ENCODE measurements at regions not wholly inside any gene's neighbourhood (a gene's known extent, or its start where the extent isn't known, plus 50 kb on each side); places are given as distances from the start of the nearest gene placed in this dataset.

- TF ChIP-seq RAD21 (conservative IDR thresholded peaks at IDR 0.05 in 1 of 2, IDR thresholded peaks at IDR 0.05 in 1 of 2), result no peak
- TF ChIP-seq RARB (CRISPR knock-in tag; IDR thresholded peaks at IDR 0.05), result no peak
- TF ChIP-seq MAZ (IDR thresholded peaks at IDR 0.05; ENCODE audit: borderline replicate concordance, low read depth, low read length), result no peak
- no peak for TF ChIP-seq FOSB (CRISPR knock-in tag; IDR thresholded peaks at IDR 0.05)
- no peak for TF ChIP-seq CBX8 (IDR thresholded peaks at IDR 0.05)
- TF ChIP-seq ESRRA (IDR thresholded peaks at IDR 0.05; ENCODE audit: borderline replicate concordance, low read length), result no peak
- TF ChIP-seq HOXA7 (CRISPR knock-in tag; IDR thresholded peaks at IDR 0.05), result no peak
- no peak for TF ChIP-seq SREBF2 (IDR thresholded peaks at IDR 0.05)
- no peak for TF ChIP-seq USF2 (IDR thresholded peaks at IDR 0.05)
- TF ChIP-seq ATOH8 (CRISPR knock-in tag; IDR thresholded peaks at IDR 0.05; ENCODE audit: low read depth), result no peak
- TF ChIP-seq ELK1 (IDR thresholded peaks at IDR 0.05; ENCODE audit: low read depth, low read length), result no peak
- no peak for TF ChIP-seq MAFK (IDR thresholded peaks at IDR 0.05; ENCODE audit: partially characterized antibody)
- TF ChIP-seq GATA3 (IDR thresholded peaks at IDR 0.05; ENCODE audit: borderline replicate concordance), result no peak
- TF ChIP-seq NPAS2 (CRISPR knock-in tag; IDR thresholded peaks at IDR 0.05; ENCODE audit: borderline replicate concordance), result no peak
- no peak for TF ChIP-seq KDM5A (IDR thresholded peaks at IDR 0.05)
- no peak for TF ChIP-seq CHD2 (IDR thresholded peaks at IDR 0.05; ENCODE audit: low read length, partially characterized antibody)
- TF ChIP-seq TFCP2L1 (CRISPR knock-in tag; IDR thresholded peaks at IDR 0.05), result no peak
- Histone ChIP-seq H3K4me2 (no peak overlapping the region), H3K4me1 (no peaks in the 10 kb centered on the region), H3K9me3 (no peaks in the 10 kb centered on the region; the same call in 2 of the 3 replicates), H3K27ac (no peak overlapping the region), H3K4me3 (no peak overlapping the region)
- FAIRE-seq, result no peak
- ATAC-seq, result no peak
- no peak for DNase-seq (ENCODE audit: low read depth in 1 of 2, low spot score in 1 of 2)
- WGBS (ENCODE audit: missing lambda C conversion rate), result 30% methylated on average over 9 of the region's 9 CpGs
- CTCF ChIA-PET, result no interaction called here
- POLR2A ChIA-PET, result no interaction called here
These were observed 272.6 kb upstream of the IRX2 start for GRCh38 chr5:3024126-3024525.

GRCh38 chr5:3023656-3024055 lies 272.2 kb upstream of the IRX2 start:
- no peak for TF ChIP-seq KDM1A (IDR thresholded peaks at IDR 0.05; ENCODE audit: low read depth)
- TF ChIP-seq NPAS2 (CRISPR knock-in tag; IDR thresholded peaks at IDR 0.05; ENCODE audit: borderline replicate concordance), result no peak
- no peak for TF ChIP-seq EHF (CRISPR knock-in tag; IDR thresholded peaks at IDR 0.05)
- no peak for TF ChIP-seq FOXS1 (CRISPR knock-in tag; IDR thresholded peaks at IDR 0.05)
- TF ChIP-seq BHLHE40 (IDR thresholded peaks at IDR 0.05; ENCODE audit: low read depth, low read length), result no peak
- no peak for TF ChIP-seq CTCF (IDR thresholded peaks at IDR 0.05)
- TF ChIP-seq ATOH8 (CRISPR knock-in tag; IDR thresholded peaks at IDR 0.05; ENCODE audit: low read depth), result no peak
- FAIRE-seq (no peak), ATAC-seq (no peak), DNase-seq (ENCODE audit: low read depth in 1 of 2, low spot score in 1 of 2) (no peak)
- Histone ChIP-seq H3K4me3 (no peak overlapping the region), H3K27ac (no peak overlapping the region), H3K4me1 (no peaks in the 10 kb centered on the region), H3K9me3 (no peaks in the 10 kb centered on the region; the same call in 2 of the 3 replicates), H3K4me2 (no peak overlapping the region)
- CTCF ChIA-PET, result no interaction called here
- POLR2A ChIA-PET, result no interaction called here
- 31% methylated on average over 12 of the region's 12 CpGs for WGBS (ENCODE audit: missing lambda C conversion rate)

All from A549 (cell line).